ENCODE measurements at regions not wholly inside any gene's neighbourhood (a gene's known extent, or its start where the extent isn't known, plus 50 kb on each side); places are given as distances from the start of the nearest gene placed in this dataset.

DNA sequence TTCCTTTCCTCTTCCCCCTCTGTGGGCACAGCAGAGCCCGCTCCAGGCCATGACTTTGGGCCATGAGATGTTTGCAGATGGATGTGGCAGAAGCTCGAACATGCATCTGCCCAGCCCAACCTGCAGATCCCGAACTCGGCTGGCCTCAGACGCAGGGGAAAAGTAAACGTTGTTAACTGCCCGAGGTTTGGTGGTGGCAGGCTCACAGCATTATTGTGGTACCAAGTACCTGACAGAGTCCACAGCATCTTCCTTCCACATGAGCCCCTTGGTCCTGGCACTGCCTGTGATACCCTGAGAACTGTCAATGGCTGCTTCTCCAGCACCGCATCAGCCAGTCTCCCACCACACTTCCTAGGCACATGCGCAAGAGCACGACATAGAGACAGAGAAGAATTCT lies 424.3 kb downstream of the OCA2 start:
- in situ Hi-C loops (cut with HindIII; ENCODE audit: low pct_unique_long_range_greater_than_20kb, low sequenced_read_pairs), result no loop called here
- DNase-seq (ENCODE audit: low read depth, low spot score), result no peak

DNA sequence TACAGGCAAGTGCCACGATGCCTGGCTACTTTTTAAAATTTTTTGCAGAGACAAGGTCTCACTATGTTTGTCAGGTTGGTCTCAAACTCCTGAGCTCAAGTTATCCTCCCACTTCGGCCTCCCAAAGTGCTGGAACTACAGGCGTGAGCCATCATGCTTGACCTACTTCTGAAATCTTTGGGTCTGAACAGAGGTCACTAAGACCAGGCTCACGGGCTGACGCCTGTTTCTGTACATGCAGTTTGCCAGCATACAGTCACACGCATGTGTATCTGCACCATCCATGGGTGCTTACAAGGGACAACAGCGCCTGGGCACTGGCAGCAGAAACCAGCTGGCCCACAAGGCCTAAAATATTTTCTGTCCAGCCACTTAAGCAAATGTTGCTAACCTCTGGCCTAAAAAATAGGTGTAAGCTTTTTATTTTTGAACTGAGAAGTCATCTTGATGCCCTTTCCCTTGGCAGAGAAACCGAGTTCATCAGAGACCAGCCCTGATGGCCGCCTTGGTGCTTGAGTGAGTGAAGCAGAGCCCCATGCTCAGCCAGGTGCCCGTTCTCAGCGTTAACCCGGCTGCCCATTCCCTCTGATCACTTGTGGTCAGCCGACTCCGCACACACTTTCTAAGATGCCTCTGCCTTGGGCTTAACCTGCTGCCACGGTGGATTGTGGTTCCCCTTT lies 425.2 kb downstream of the OCA2 start:
- no peak for DNase-seq (ENCODE audit: low read depth, low spot score)
- in situ Hi-C loops (cut with HindIII; ENCODE audit: low pct_unique_long_range_greater_than_20kb, low sequenced_read_pairs), result no loop called here

GRCh38 chr15:27672537-27672936 lies 426.6 kb downstream of the OCA2 start:
- in situ Hi-C loops (cut with HindIII; ENCODE audit: low pct_unique_long_range_greater_than_20kb, low sequenced_read_pairs), result no loop called here
- DNase-seq (ENCODE audit: low read depth, low spot score), result no peak

GRCh38 chr15:27671819-27672437 lies 427.2 kb downstream of the OCA2 start:
- in situ Hi-C loops (cut with HindIII; ENCODE audit: low pct_unique_long_range_greater_than_20kb, low sequenced_read_pairs), result no loop called here
- no peak for DNase-seq (ENCODE audit: low read depth, low spot score)

DNA sequence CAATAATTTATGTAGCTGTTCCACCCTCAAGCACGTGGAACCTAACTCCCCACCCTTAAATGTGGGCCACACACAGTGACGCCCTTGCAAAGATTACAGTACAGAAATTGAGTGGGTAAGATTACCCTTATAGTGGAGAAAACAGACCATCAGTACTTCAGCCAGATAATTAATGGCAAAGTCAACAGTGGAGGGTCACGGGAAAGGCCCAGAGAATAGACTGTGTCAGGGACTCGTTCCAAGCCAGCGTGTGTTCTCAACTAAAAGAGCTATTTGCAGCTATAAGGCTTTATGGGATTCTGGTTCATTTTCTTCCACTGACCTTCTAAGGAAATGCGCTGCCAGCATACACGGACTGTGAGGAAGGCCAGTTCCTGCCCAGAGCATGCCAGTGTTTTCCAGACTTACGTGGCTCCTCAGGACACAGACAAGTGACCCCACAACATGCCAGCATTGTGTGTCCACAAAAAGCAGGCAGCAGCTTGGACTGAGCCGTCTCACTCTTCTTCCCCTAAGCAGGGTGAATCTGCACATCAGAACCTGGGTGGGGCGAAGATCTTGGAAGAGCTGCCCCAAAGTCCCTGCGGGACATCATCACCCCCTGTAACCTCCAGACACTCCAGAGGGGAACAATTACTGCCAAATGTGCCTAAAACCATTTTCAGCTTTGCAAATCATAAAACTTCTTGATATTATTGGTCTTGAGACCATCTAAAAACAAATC lies 428.5 kb downstream of the OCA2 start:
- in situ Hi-C loops (cut with HindIII; ENCODE audit: low pct_unique_long_range_greater_than_20kb, low sequenced_read_pairs), result no loop called here
- no peak for DNase-seq (ENCODE audit: low read depth, low spot score)

DNA sequence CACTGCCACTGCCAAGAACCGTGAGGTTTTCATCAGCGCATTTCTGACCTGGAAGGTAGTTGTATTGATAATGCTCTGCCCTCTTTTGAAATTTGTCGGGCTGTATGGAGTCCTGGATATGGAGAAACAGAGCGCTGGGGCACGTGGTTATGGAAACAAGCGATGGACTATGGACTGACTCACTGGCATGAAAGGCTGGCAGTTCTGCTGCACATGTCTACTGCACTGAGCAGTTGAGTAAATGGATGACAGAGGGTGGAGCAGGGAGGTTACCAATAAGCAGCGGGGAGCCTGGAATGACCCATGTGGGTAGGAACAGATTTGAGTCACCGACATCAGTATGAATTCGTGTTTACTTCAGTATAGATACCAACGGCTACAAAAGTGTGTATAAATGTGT lies 429.5 kb downstream of the OCA2 start:
- in situ Hi-C loops (cut with HindIII; ENCODE audit: low pct_unique_long_range_greater_than_20kb, low sequenced_read_pairs), result no loop called here
- DNase-seq (ENCODE audit: low read depth, low spot score), result no peak

GRCh38 chr15:27668471-27669220 lies 430.5 kb downstream of the OCA2 start:
- no peak for DNase-seq (ENCODE audit: low read depth, low spot score)
- in situ Hi-C loops (cut with HindIII; ENCODE audit: low pct_unique_long_range_greater_than_20kb, low sequenced_read_pairs), result no loop called here

- DNase-seq (ENCODE audit: low read depth, low spot score), result no peak
- in situ Hi-C loops (cut with HindIII; ENCODE audit: low pct_unique_long_range_greater_than_20kb, low sequenced_read_pairs), result no loop called here
These were observed 434.1 kb downstream of the OCA2 start for GRCh38 chr15:27665002-27665401.

GRCh38 chr15:27662892-27663291 lies 436.2 kb downstream of the OCA2 start:
- in situ Hi-C loops (cut with HindIII; ENCODE audit: low pct_unique_long_range_greater_than_20kb, low sequenced_read_pairs), result no loop called here
- no peak for DNase-seq (ENCODE audit: low read depth, low spot score)

- in situ Hi-C loops (cut with HindIII; ENCODE audit: low pct_unique_long_range_greater_than_20kb, low sequenced_read_pairs), result no loop called here
- DNase-seq (ENCODE audit: low read depth, low spot score), result no peak
These were observed 438.4 kb downstream of the OCA2 start for GRCh38 chr15:27660676-27661075.

DNA sequence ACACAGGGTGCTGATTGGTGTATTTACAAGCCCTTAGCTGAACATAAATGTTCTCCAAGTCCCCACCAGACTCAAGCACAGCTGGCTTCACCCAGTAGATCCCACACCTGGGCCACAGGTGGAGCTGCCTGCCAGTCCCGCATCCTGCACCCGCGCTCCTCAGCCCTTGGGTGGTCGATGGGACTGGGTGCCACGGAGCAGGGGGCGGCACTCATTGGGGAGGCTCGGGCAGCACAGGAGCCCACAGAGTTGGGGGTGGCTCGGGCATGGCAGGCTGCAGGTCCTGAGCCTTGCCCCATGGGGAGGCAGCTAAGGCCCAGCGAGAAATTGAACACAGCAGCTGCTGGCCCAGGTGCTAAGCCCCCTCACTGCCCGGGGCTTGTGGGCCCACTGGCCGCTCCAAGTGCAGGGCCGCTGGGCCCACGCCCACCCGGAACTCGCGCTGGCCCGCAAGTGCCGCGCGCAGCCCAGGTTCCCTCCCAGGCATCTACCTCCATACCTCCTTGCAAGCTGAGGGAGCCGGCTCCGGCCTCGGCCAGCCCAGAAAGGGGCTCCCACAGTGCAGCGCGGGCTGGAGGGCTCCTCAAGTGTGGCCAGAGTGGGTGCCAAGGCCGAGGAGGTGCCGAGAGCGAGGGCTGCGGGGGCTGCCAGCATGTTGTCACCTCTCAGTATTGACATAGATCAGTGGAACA lies 442.7 kb downstream of the OCA2 start:
- in situ Hi-C loops (cut with HindIII; ENCODE audit: low pct_unique_long_range_greater_than_20kb, low sequenced_read_pairs), result no loop called here
- DNase-seq (ENCODE audit: low read depth, low spot score), result no peak

DNA sequence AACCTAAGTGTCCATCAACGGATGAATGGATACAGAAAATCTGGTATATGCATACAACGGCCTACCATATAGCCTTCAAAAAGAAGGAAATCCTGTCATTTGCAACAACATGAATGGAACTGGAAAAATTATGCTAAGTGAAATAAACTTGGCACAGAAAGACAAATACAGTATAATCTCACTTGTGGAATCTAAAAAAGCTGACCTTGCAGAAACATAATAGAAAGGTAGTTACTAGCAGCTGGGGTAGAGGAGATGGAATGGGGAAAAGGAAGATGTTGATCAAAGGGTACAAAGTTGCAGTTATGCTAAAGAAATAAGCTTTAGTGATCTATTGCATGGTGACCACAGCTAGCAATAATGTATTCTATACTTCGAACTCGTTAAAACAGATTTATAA lies 444.1 kb downstream of the OCA2 start:
- DNase-seq (ENCODE audit: low read depth, low spot score), result no peak
- in situ Hi-C loops (cut with HindIII; ENCODE audit: low pct_unique_long_range_greater_than_20kb, low sequenced_read_pairs), result no loop called here

GRCh38 chr15:27650244-27650643 lies 448.9 kb downstream of the OCA2 start:
- in situ Hi-C loops (cut with HindIII; ENCODE audit: low pct_unique_long_range_greater_than_20kb, low sequenced_read_pairs), result no loop called here

GRCh38 chr15:27648359-27648758 lies 450.8 kb downstream of the OCA2 start:
- in situ Hi-C loops (cut with HindIII; ENCODE audit: low pct_unique_long_range_greater_than_20kb, low sequenced_read_pairs), result no loop called here
- no peak for DNase-seq (ENCODE audit: low read depth, low spot score)

More at GRCh38 chr15:27650244-27650643, 448.9 kb downstream of the OCA2 start:
- DNase-seq (ENCODE audit: low read depth, low spot score), result no peak

- no peak for DNase-seq (ENCODE audit: low read depth, low spot score)
- in situ Hi-C loops (cut with HindIII; ENCODE audit: low pct_unique_long_range_greater_than_20kb, low sequenced_read_pairs), result no loop called here
These were observed 452.6 kb downstream of the OCA2 start for GRCh38 chr15:27646531-27646930.

DNA sequence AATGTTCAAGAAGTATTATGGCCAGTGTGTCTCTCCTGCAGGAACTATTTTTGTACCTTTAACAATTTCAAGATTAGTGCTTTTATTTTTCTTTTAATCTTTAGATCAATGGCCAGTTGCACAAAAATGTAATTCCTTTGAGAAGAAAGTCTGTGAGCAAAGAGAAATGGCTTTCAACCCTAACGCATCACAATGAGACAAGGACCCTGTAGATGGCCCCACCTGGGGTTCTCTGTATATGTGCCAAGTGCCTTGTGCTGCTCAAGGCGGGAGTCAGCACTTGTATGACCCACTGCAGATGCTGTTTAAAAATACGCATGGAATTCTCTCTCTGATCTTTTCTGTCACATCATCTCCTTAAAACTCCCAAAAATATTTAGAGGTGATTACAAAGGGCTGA lies 453.4 kb downstream of the OCA2 start:
- in situ Hi-C loops (cut with HindIII; ENCODE audit: low pct_unique_long_range_greater_than_20kb, low sequenced_read_pairs), result no loop called here
- DNase-seq (ENCODE audit: low read depth, low spot score), result no peak

- DNase-seq (ENCODE audit: low read depth, low spot score), result no peak
- in situ Hi-C loops (cut with HindIII; ENCODE audit: low pct_unique_long_range_greater_than_20kb, low sequenced_read_pairs), result no loop called here
These were observed 456.1 kb downstream of the OCA2 start for GRCh38 chr15:27642981-27643380.

- in situ Hi-C loops (cut with HindIII; ENCODE audit: low pct_unique_long_range_greater_than_20kb, low sequenced_read_pairs), result no loop called here
- no peak for DNase-seq (ENCODE audit: low read depth, low spot score)
These were observed 459.5 kb downstream of the OCA2 start for GRCh38 chr15:27639595-27639994.

Data from SK-MEL-5 (cell line).